ENCODE measurements at regions not wholly inside any gene's neighbourhood (a gene's known extent, or its start where the extent isn't known, plus 50 kb on each side); places are given as distances from the start of the nearest gene placed in this dataset.
A peak's percentile ranks its signal among the peaks of the same experiment; 100 is the strongest.
"Not testable (repeated sequence)": the region's sequence is repeated elsewhere in the genome, so short reads cannot be mapped to it uniquely, and the experiment has no call there.

- no peak for DNase-seq (ENCODE audit: low spot score)
Observed at GRCh38 chr2:143856978-143857377, 662.9 kb downstream of the ZEB2 start.

- no peak for DNase-seq (ENCODE audit: low spot score)
Observed at GRCh38 chr2:143852759-143853158, 667.2 kb downstream of the ZEB2 start.

GRCh38 chr2:143850084-143850483 lies 669.8 kb downstream of the ZEB2 start:
- no peak for DNase-seq (ENCODE audit: low spot score)

- DNase-seq (ENCODE audit: low spot score), result no peak
Observed at GRCh38 chr2:143847257-143847656, 672.7 kb downstream of the ZEB2 start.

GRCh38 chr2:143844986-143845385 lies 674.9 kb downstream of the ZEB2 start:
- no peak for DNase-seq (ENCODE audit: low spot score)

GRCh38 chr2:143843686-143844085 lies 676.2 kb downstream of the ZEB2 start:
- DNase-seq (ENCODE audit: low spot score), result no peak

GRCh38 chr2:143842836-143843235 lies 677.1 kb downstream of the ZEB2 start:
- no peak for DNase-seq (ENCODE audit: low spot score)

GRCh38 chr2:143841935-143842334 lies 678.0 kb downstream of the ZEB2 start:
- DNase-seq (ENCODE audit: low spot score), result no peak

GRCh38 chr2:143840601-143841000 lies 679.3 kb downstream of the ZEB2 start:
- no peak for DNase-seq (ENCODE audit: low spot score)

- DNase-seq (ENCODE audit: low spot score), result no peak
Observed at GRCh38 chr2:143840194-143840593, 679.7 kb downstream of the ZEB2 start.

GRCh38 chr2:143839456-143839855 lies 680.5 kb downstream of the ZEB2 start:
- no peak for DNase-seq (ENCODE audit: low spot score)

- not testable (repeated sequence) for DNase-seq (ENCODE audit: low spot score)
Observed at GRCh38 chr2:143837055-143837454, 682.9 kb downstream of the ZEB2 start.

- DNase-seq (ENCODE audit: low spot score), result no peak
Observed at GRCh38 chr2:143835481-143835880, 684.4 kb downstream of the ZEB2 start.

- DNase-seq (ENCODE audit: low spot score), result no peak
Observed at GRCh38 chr2:143833015-143833660, 686.8 kb downstream of the ZEB2 start.

GRCh38 chr2:143830476-143830875 lies 689.4 kb downstream of the ZEB2 start:
- no peak for DNase-seq (ENCODE audit: low spot score)

- DNase-seq (ENCODE audit: low spot score), result no peak
Observed at GRCh38 chr2:143828763-143829537, 691.0 kb downstream of the ZEB2 start.

GRCh38 chr2:143824791-143825190 lies 695.1 kb downstream of the ZEB2 start:
- peak; percentile 36 for DNase-seq (ENCODE audit: low spot score)

GRCh38 chr2:143823876-143824275 lies 694.7 kb downstream of the ARHGAP15 start:
- no peak for DNase-seq (ENCODE audit: low spot score)

GRCh38 chr2:143823296-143823695 lies 694.1 kb downstream of the ARHGAP15 start:
- no peak for DNase-seq (ENCODE audit: low spot score)

GRCh38 chr2:143822736-143823135 lies 693.5 kb downstream of the ARHGAP15 start:
- DNase-seq (ENCODE audit: low spot score), result no peak

GRCh38 chr2:143819764-143820163 lies 690.5 kb downstream of the ARHGAP15 start:
- DNase-seq (ENCODE audit: low spot score), result no peak

- DNase-seq (ENCODE audit: low spot score), result no peak
Observed at GRCh38 chr2:143819190-143819735, 690.0 kb downstream of the ARHGAP15 start.
